ENCODE measurements at regions not wholly inside any gene's neighbourhood (a gene's known extent, or its start where the extent isn't known, plus 50 kb on each side); places are given as distances from the start of the nearest gene placed in this dataset.

- TF ChIP-seq, protein P1, sequence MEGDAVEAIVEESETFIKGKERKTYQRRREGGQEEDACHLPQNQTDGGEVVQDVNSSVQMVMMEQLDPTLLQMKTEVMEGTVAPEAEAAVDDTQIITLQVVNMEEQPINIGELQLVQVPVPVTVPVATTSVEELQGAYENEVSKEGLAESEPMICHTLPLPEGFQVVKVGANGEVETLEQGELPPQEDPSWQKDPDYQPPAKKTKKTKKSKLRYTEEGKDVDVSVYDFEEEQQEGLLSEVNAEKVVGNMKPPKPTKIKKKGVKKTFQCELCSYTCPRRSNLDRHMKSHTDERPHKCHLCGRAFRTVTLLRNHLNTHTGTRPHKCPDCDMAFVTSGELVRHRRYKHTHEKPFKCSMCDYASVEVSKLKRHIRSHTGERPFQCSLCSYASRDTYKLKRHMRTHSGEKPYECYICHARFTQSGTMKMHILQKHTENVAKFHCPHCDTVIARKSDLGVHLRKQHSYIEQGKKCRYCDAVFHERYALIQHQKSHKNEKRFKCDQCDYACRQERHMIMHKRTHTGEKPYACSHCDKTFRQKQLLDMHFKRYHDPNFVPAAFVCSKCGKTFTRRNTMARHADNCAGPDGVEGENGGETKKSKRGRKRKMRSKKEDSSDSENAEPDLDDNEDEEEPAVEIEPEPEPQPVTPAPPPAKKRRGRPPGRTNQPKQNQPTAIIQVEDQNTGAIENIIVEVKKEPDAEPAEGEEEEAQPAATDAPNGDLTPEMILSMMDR (IDR thresholded peaks at IDR 0.05): no peak
- no peak for TF ChIP-seq EP300 (IDR thresholded peaks at IDR 0.05)
Measured at GRCh38 chr15:101573951-101574350, 78.2 kb downstream of the TM2D3 start.

Measured in tibial nerve (tissue), 4 donors.